GM23248 (cell line): ENCODE measurements at regions not wholly inside any gene's neighbourhood (a gene's known extent, or its start where the extent isn't known, plus 50 kb on each side); places are given as distances from the start of the nearest gene placed in this dataset.

Experiments
- DNase-seq: peaks from one replicate; pipeline ENCODE4 v3.0.0-alpha.2; 2015
- H2AFZ ChIP-seq: fragments of 200-600 bp; sonication (generic); 2 replicates; pipeline ENCODE4 v1.6.1; 2016; ENCODE audit warnings: antibody characterized with exemption
- H3F3A ChIP-seq: fragments of 200-600 bp; sonication (generic); 2 replicates; pipeline ENCODE4 v1.6.1; 2016; ENCODE audit warnings: mild to moderate bottlenecking, antibody characterized with exemption, mixed run types; ENCODE audit not compliant: insufficient read depth
- H3K27ac ChIP-seq: fragments of 200-600 bp; sonication (generic); 2 replicates; pipeline ENCODE4 v1.5.1; 2016; ENCODE audit warnings: mild to moderate bottlenecking
- H3K27me3 ChIP-seq: fragments of 200-600 bp; sonication (generic); replicated peaks from 2 replicates; pipeline ENCODE4 v1.6.1; 2016; ENCODE audit warnings: mild to moderate bottlenecking; ENCODE audit not compliant: insufficient read depth
- H3K36me3 ChIP-seq: fragments of 200-600 bp; sonication (generic); 2 replicates; pipeline ENCODE4 v1.6.1; 2016; ENCODE audit warnings: low read depth, mild to moderate bottlenecking
- H3K4me1 ChIP-seq: fragments of 200-600 bp; sonication (generic); 2 replicates; pipeline ENCODE4 v1.6.1; 2016; ENCODE audit warnings: mild to moderate bottlenecking; ENCODE audit not compliant: insufficient read depth
- H3K4me2 ChIP-seq: fragments of 200-600 bp; sonication (generic); one replicate; pipeline ENCODE4 v1.6.1; 2016; ENCODE audit warnings: mild to moderate bottlenecking; ENCODE audit not compliant: unreplicated experiment
- H3K4me3 ChIP-seq: fragments of 200-600 bp; sonication (generic); 2 replicates; pipeline ENCODE4 v1.5.1; 2016; ENCODE audit warnings: mild to moderate bottlenecking
- H3K79me2 ChIP-seq: fragments of 200-600 bp; sonication (generic); 2 replicates; pipeline ENCODE4 v1.6.1; 2016; ENCODE audit warnings: mild to moderate bottlenecking; ENCODE audit not compliant: insufficient read depth
- H3K9ac ChIP-seq: fragments of 200-600 bp; sonication (generic); 2 replicates; pipeline ENCODE4 v1.6.1; 2016; ENCODE audit warnings: mild to moderate bottlenecking
- H3K9me2 ChIP-seq: fragments of 200-600 bp; sonication (generic); 2 replicates; pipeline ENCODE4 v1.6.1; 2016; ENCODE audit warnings: mixed run types, mild to moderate bottlenecking, moderate library complexity; ENCODE audit not compliant: insufficient read depth
- H3K9me3 ChIP-seq: fragments of 200-600 bp; sonication (generic); one replicate; pipeline ENCODE4 v1.6.1; 2017; ENCODE audit warnings: low read depth
- H4K20me1 ChIP-seq: fragments of 200-600 bp; sonication (generic); 2 replicates; pipeline ENCODE4 v1.6.0; 2016; ENCODE audit not compliant: insufficient read depth
- EZH2 ChIP-seq: fragments of 200-600 bp; sonication (generic); IDR thresholded peaks from 2 replicates; pipeline ENCODE4 v1.6.1; 2018; ENCODE audit warnings: antibody characterized with exemption, mild to moderate bottlenecking; ENCODE audit not compliant: insufficient read depth, poor library complexity, severe bottlenecking
- EZH2phosphoT487 ChIP-seq: fragments of 200-600 bp; sonication (generic); IDR thresholded peaks from 2 replicates; pipeline ENCODE4 v1.6.1; 2018; ENCODE audit warnings: antibody characterized with exemption, moderate library complexity, mild to moderate bottlenecking, low read depth; ENCODE audit not compliant: insufficient read depth
- WGBS, 2 experiments: methylation state at CpG; one replicate each; pipeline ENCODE4 v1.1.6; 2015 to 2017; ENCODE audit warnings: low lambda C conversion rate in 2 of 2, low coverage in 1 of 2; ENCODE audit errors: missing lambda C conversion rate in 2 of 2; 5-methylcytosine and 5-hydroxymethylcytosine counted together
- in situ Hi-C: fragments of 300-500 bp; cut with MboI; formaldehyde crosslinking; loops from 2 replicates; pipeline ENCODE4 v1.15.0; 2020

- H3K9ac ChIP-seq, result no peak overlapping the region
- H3K4me3 ChIP-seq, result no peak overlapping the region
- TF ChIP-seq EZH2phosphoT487, result no peak
- no peak for TF ChIP-seq EZH2
- no peaks in the 10 kb centered on the region for H3K4me1 ChIP-seq
- no peaks in the 10 kb centered on the region for H3K9me2 ChIP-seq
- no peaks in the 10 kb centered on the region for H3F3A ChIP-seq
- H3K9me3 ChIP-seq, result no peaks in the 10 kb centered on the region
- no peak overlapping the region for H3K27ac ChIP-seq
- H3K4me2 ChIP-seq, result no peak overlapping the region
- in situ Hi-C loops, result no loop called here
- H3K27me3 ChIP-seq, result no peaks in the 10 kb centered on the region; the same call in 1 of the 2 replicates
- no peaks in the 10 kb centered on the region for H4K20me1 ChIP-seq
- no peak overlapping the region for H2AFZ ChIP-seq
- no peak for DNase-seq
- WGBS, 2 experiments, result 74 to 76% methylated on average over 14 of the region's 14 CpGs
- H3K79me2 ChIP-seq, result no peaks in the 10 kb centered on the region
- H3K36me3 ChIP-seq, result no peaks in the 10 kb centered on the region
Observed at GRCh38 chr2:3126171-3126910, 251.3 kb downstream of the EIPR1 start.

- Histone ChIP-seq H3K79me2 (no peaks in the 10 kb centered on the region), H3K36me3 (no peaks in the 10 kb centered on the region), H3F3A (no peaks in the 10 kb centered on the region), H4K20me1 (no peaks in the 10 kb centered on the region), H3K9me3 (no peaks in the 10 kb centered on the region), H3K27ac (no peak overlapping the region), H3K27me3 (no peaks in the 10 kb centered on the region; the same call in 1 of the 2 replicates), H3K9ac (no peak overlapping the region), H3K4me1 (no peaks in the 10 kb centered on the region), H3K4me3 (no peak overlapping the region), H3K9me2 (no peaks in the 10 kb centered on the region), H2AFZ (no peak overlapping the region), H3K4me2 (no peak overlapping the region)
- in situ Hi-C loops, result no loop called here
- no peak for DNase-seq
- TF ChIP-seq EZH2, result no peak
- no peak for TF ChIP-seq EZH2phosphoT487
- WGBS, 2 experiments, result 63 to 67% methylated on average over 8 to 10 of the region's 10 CpGs
Observed at GRCh38 chr2:3125761-3126130, 251.9 kb downstream of the EIPR1 start.

GRCh38 chr2:3125001-3125760, 252.4 kb downstream of the EIPR1 start:
- Histone ChIP-seq H4K20me1 (no peaks in the 10 kb centered on the region), H3K4me1 (no peaks in the 10 kb centered on the region), H3K27ac (no peak overlapping the region), H2AFZ (no peak overlapping the region), H3K4me3 (no peak overlapping the region), H3K36me3 (no peaks in the 10 kb centered on the region), H3K9me3 (no peaks in the 10 kb centered on the region), H3K27me3 (no peaks in the 10 kb centered on the region), H3K4me2 (no peak overlapping the region), H3K9ac (no peak overlapping the region), H3K9me2 (no peaks in the 10 kb centered on the region), H3K79me2 (no peaks in the 10 kb centered on the region), H3F3A (no peaks in the 10 kb centered on the region)
- DNase-seq, result no peak
- in situ Hi-C loops, result no loop called here
- TF ChIP-seq EZH2 (no peak), EZH2phosphoT487 (no peak)
- 69 to 71% methylated on average over 26 of the region's 26 CpGs for WGBS, 2 experiments

GRCh38 chr2:3122525-3122924, 255.1 kb downstream of the EIPR1 start:
- TF ChIP-seq EZH2phosphoT487 (no peak), EZH2 (no peak)
- H3K36me3 ChIP-seq, result no peaks in the 10 kb centered on the region
- no peak overlapping the region for H3K9ac ChIP-seq
- H3K9me2 ChIP-seq, result no peaks in the 10 kb centered on the region
- no peak overlapping the region for H3K27ac ChIP-seq
- H3K4me2 ChIP-seq, result no peak overlapping the region
- no peaks in the 10 kb centered on the region for H4K20me1 ChIP-seq
- no peaks in the 10 kb centered on the region for H3K27me3 ChIP-seq
- 0 to 6% methylated on average over 2 of the region's 2 CpGs for WGBS, 2 experiments
- no peaks in the 10 kb centered on the region for H3K4me1 ChIP-seq
- in situ Hi-C loops, result no loop called here
- H3F3A ChIP-seq, result no peaks in the 10 kb centered on the region
- no peak overlapping the region for H3K4me3 ChIP-seq
- no peak overlapping the region for H2AFZ ChIP-seq
- no peak for DNase-seq
- H3K9me3 ChIP-seq, result no peaks in the 10 kb centered on the region
- H3K79me2 ChIP-seq, result no peaks in the 10 kb centered on the region
